Lower lobe of right lung (tissue), 2 donors: ENCODE measurements at regions not wholly inside any gene's neighbourhood (a gene's known extent, or its start where the extent isn't known, plus 50 kb on each side); places are given as distances from the start of the nearest gene placed in this dataset.

Experiments used
- ATAC-seq, 2 donors: fragments of 200-7000 bp; cut with Tn5 transposase; one replicate each; pipeline ENCODE4 v1.9.1; 2020 to 2022; ENCODE audit warnings: mild to moderate bottlenecking in 2 of 2, moderate library complexity in 2 of 2
- DNase-seq: peaks from one replicate; pipeline ENCODE4 v3.0.0-alpha.2; 2020
- H3K27ac ChIP-seq: fragments of 200-600 bp; one replicate; pipeline ENCODE4 v1.8.0; 2022
- H3K27me3 ChIP-seq: fragments of 200-600 bp; one replicate; pipeline ENCODE4 v1.8.0; 2022; ENCODE audit warnings: low read depth
- H3K36me3 ChIP-seq: fragments of 200-600 bp; one replicate; pipeline ENCODE4 v1.8.0; 2022; ENCODE audit warnings: mild to moderate bottlenecking
- H3K4me1 ChIP-seq: fragments of 200-600 bp; one replicate; pipeline ENCODE4 v1.8.0; 2022
- H3K4me3 ChIP-seq: fragments of 200-600 bp; one replicate; pipeline ENCODE4 v1.8.0; 2022; ENCODE audit warnings: mild to moderate bottlenecking
- H3K9me3 ChIP-seq: fragments of 200-600 bp; one replicate; pipeline ENCODE4 v1.8.0; 2022
- CTCF ChIP-seq: fragments of 200-600 bp; IDR thresholded peaks from one replicate; pipeline ENCODE4 v1.8.0; 2022; ENCODE audit warnings: antibody characterized with exemption, mild to moderate bottlenecking
- intact Hi-C: fragments of 100-400 bp; cut with DNase I; formaldehyde crosslinking; loops from one replicate; pipeline ENCODE4 v1.11.0; 2022
- donor health status: DM: no; HTN: yes; CAD: no; lungs with severe emphysema.

DNA sequence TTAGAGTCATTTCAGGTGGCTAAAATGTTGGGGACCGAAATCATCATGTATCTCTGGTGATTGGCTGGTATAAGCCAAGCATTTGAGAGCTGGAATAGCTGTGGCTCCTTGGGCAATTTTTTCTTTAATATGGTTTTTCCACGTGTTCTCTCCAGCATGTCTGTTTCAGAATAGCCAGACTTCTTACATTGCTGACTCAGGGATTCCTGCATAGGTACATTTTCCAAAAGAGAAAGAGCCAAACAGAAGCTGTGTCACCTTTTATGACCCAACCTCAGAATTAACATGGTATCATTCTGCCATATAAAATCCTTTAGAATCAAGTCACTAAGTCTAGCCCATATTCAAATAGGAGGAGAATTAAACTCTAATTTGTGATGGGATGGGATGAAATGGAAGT, 74.8 kb upstream of the TSLP start:
- no peaks in the 10 kb centered on the region for H3K27me3 ChIP-seq
- no peak for TF ChIP-seq CTCF

DNA sequence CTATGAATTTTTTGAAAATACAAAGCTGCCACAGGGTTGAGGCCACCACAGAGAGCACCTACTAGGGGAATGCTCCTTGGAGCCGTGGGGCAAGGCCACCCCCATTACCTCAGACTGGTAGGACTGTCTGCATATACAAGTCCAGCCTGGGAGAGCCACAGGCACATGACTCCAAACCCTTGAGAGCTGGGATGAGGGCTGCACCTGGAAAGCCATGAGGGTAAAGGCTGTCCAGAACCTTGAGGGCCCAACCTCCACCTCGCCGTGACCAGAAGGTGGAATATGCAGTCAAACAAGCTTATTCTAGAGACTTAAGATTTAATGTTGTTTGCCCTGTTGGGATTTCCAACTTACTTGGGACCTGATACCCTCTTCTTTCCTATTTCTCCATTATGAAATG, 69.5 kb upstream of the TSLP start:
- Histone ChIP-seq H3K36me3 (no peaks in the 10 kb centered on the region), H3K4me3 (no peak overlapping the region), H3K27me3 (no peaks in the 10 kb centered on the region), H3K4me1 (no peaks in the 10 kb centered on the region), H3K9me3 (no peaks in the 10 kb centered on the region), H3K27ac (no peak overlapping the region)
- intact Hi-C loops: no loop called here
- ATAC-seq (no peak), DNase-seq (no peak)
- no peak for TF ChIP-seq CTCF

More for the DNA sequence above, 74.8 kb upstream of the TSLP start:
- ATAC-seq (no peak), DNase-seq (no peak)
- Histone ChIP-seq H3K36me3 (no peaks in the 10 kb centered on the region), H3K4me3 (no peak overlapping the region), H3K9me3 (no peaks in the 10 kb centered on the region), H3K27ac (no peak overlapping the region), H3K4me1 (no peaks in the 10 kb centered on the region)
- intact Hi-C loops: no loop called here

DNA sequence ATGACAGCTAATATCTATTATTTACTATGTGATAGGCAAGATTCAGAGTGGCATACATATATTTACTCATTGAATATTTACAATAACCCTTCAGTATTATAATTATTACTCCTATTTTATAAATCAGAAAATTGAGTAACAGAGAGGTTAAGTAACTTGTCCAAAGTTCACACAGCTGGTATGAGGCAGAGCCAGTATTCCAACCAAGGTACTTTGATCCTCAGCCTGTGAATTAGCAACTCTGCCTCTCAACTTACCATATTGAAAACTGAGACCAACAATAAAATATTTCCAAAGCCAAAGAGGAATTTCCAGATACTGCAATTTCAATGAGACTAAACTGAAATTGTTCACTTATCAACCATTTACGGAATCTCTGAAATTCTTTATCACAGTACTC, 67.9 kb upstream of the TSLP start:
- no peak for ATAC-seq
- Histone ChIP-seq H3K9me3 (no peaks in the 10 kb centered on the region), H3K27ac (no peak overlapping the region), H3K4me1 (no peaks in the 10 kb centered on the region), H3K36me3 (no peaks in the 10 kb centered on the region), H3K4me3 (no peak overlapping the region), H3K27me3 (no peaks in the 10 kb centered on the region)
- DNase-seq: no peak
- no peak for TF ChIP-seq CTCF
- intact Hi-C loops: no loop called here

GRCh38 chr5:111004291-111004690, 67.2 kb upstream of the TSLP start:
- no peak overlapping the region for H3K4me3 ChIP-seq
- no peak for DNase-seq
- H3K4me1 ChIP-seq: no peaks in the 10 kb centered on the region
- H3K9me3 ChIP-seq: no peaks in the 10 kb centered on the region
- no peaks in the 10 kb centered on the region for H3K27me3 ChIP-seq
- no peak overlapping the region for H3K27ac ChIP-seq
- intact Hi-C loops: no loop called here
- no peaks in the 10 kb centered on the region for H3K36me3 ChIP-seq
- no peak for TF ChIP-seq CTCF
- no peak for ATAC-seq

GRCh38 chr5:111010783-111011182, 60.7 kb upstream of the TSLP start:
- H3K4me3 ChIP-seq: no peak overlapping the region
- H3K27me3 ChIP-seq: no peaks in the 10 kb centered on the region
- no peaks in the 10 kb centered on the region for H3K36me3 ChIP-seq
- TF ChIP-seq CTCF: no peak
- H3K27ac ChIP-seq: no peak overlapping the region
- intact Hi-C loops: no loop called here
- DNase-seq (no peak), ATAC-seq (no peak)
- H3K4me1 ChIP-seq: no peaks in the 10 kb centered on the region
- no peaks in the 10 kb centered on the region for H3K9me3 ChIP-seq

- Histone ChIP-seq H3K4me1 (no peaks in the 10 kb centered on the region), H3K36me3 (no peaks in the 10 kb centered on the region), H3K27ac (no peak overlapping the region), H3K4me3 (no peak overlapping the region), H3K9me3 (no peaks in the 10 kb centered on the region), H3K27me3 (no peaks in the 10 kb centered on the region)
- ATAC-seq (no peak), DNase-seq (no peak)
- TF ChIP-seq CTCF: no peak
- intact Hi-C loops: no loop called here
These were observed 58.5 kb upstream of the TSLP start for GRCh38 chr5:111013011-111013410.
